ENCODE measurements at regions not wholly inside any gene's neighbourhood (a gene's known extent, or its start where the extent isn't known, plus 50 kb on each side); places are given as distances from the start of the nearest gene placed in this dataset.

GRCh38 chr6:132052096-132052495 lies 100.9 kb upstream of the CCN2 start:
- Histone ChIP-seq H3K27me3 (ENCODE audit: insufficient read depth, low read length) (no peaks in the 10 kb centered on the region), H3K4me1 (ENCODE audit: control insufficient read depth in 1 of 2, insufficient read depth in 2 of 2, low read length in 2 of 2) (peaks cover 4 to 11% of the 10 kb centered on the region in 2 experiments), H3K27ac (ENCODE audit: low read depth, low read length) (no peak overlapping the region), H3K9ac (ENCODE audit: low read length) (no peak overlapping the region), H3K4me3 (replicated peaks in 1 of 2; ENCODE audit: low read depth in 1 of 2, low read length in 2 of 2) (no peak overlapping the region), H4K20me1 (ENCODE audit: insufficient read depth) (no peaks in the 10 kb centered on the region), H3K79me2 (ENCODE audit: insufficient read depth, low read length) (no peaks in the 10 kb centered on the region), H3K9me3 (ENCODE audit: control insufficient read depth in 1 of 2, insufficient read depth in 1 of 2, low read depth in 1 of 2, low read length in 2 of 2) (no peaks in the 10 kb centered on the region), H3K36me3 (ENCODE audit: control insufficient read depth in 1 of 2, insufficient read depth in 2 of 2, low read length in 2 of 2) (no peaks in the 10 kb centered on the region), H3K9me2 (ENCODE audit: insufficient read depth) (no peaks in the 10 kb centered on the region), H2AFZ (ENCODE audit: low read depth, low read length, poor library complexity, severe bottlenecking) (no peak overlapping the region), H3K4me2 (ENCODE audit: low read length) (no peak overlapping the region)
- RAD21 ChIA-PET (ENCODE audit: low non-redundant PET in 1 of 2, low total read pairs in 2 of 2, uncharacterized antibody in 2 of 2, unreplicated experiment in 2 of 2): no interaction called here
- DNase-seq (ENCODE audit: low read depth, low spot score): no peak
- BruUV-seq (replicated peaks): no TSS peak
- POLR2A ChIA-PET: no interaction called here
- CTCF ChIA-PET: no interaction called here
- TF ChIP-seq FOSL1 (IDR thresholded peaks at IDR 0.05; ENCODE audit: low read depth): no peak
- TF ChIP-seq SP1 (IDR thresholded peaks at IDR 0.05; ENCODE audit: low read depth): no peak
- no peak for TF ChIP-seq CEBPB (IDR thresholded peaks at IDR 0.05; ENCODE audit: low read depth)
- TF ChIP-seq ZFX (IDR thresholded peaks at IDR 0.05): no peak
- no peak for TF ChIP-seq SRF (IDR thresholded peaks at IDR 0.05; ENCODE audit: low read depth)
- TF ChIP-seq ZNF274 (IDR thresholded peaks at IDR 0.05; ENCODE audit: low read depth, low read length): no peak
- no peak for TF ChIP-seq RAD21 (IDR thresholded peaks at IDR 0.05; ENCODE audit: low read depth)
- no peak for TF ChIP-seq ATF3 (IDR thresholded peaks at IDR 0.05)
- no peak for TF ChIP-seq ELF1 (IDR thresholded peaks at IDR 0.05; ENCODE audit: borderline replicate concordance, low read depth)
- TF ChIP-seq ZBTB33 (IDR thresholded peaks at IDR 0.05; ENCODE audit: extremely low read depth, insufficient replicate concordance, low read length): no peak
- TF ChIP-seq YY1 (IDR thresholded peaks at IDR 0.05; ENCODE audit: extremely low read depth, insufficient replicate concordance, low read depth, low read length): no peak
- no peak for TF ChIP-seq JUND (IDR thresholded peaks at IDR 0.05)
- no peak for TF ChIP-seq POLR2A (IDR thresholded peaks at IDR 0.05; ENCODE audit: borderline replicate concordance, extremely low read depth, insufficient read depth, insufficient read length)
- TF ChIP-seq EZH2 (IDR thresholded peaks at IDR 0.05): no peak
- intact Hi-C loops (cut with micrococcal nuclease): no loop called here
- no peak for ATAC-seq

Data from HCT116 (cell line).